Endothelial cell of umbilical vein (primary cell): ENCODE measurements at regions not wholly inside any gene's neighbourhood (a gene's known extent, or its start where the extent isn't known, plus 50 kb on each side); places are given as distances from the start of the nearest gene placed in this dataset.

Source experiments
- BruUV-seq: library from RNA; stranded (reverse); fragments of 400-500 nt; replicated peaks from 2 replicates; lab custom pipeline; 2021; lab: Mats Ljungman, UMichigan
- CTCF ChIA-PET: fragments of 300-600, 350-600 bp; sonication (Branson Sonifier 250); formaldehyde crosslinking; loops from one replicate; lab custom pipeline; 2021; ENCODE audit warnings: antibody characterized with exemption, inconsistent platforms; lab: Charles Lee
- POLR2A ChIA-PET: fragments of 300-600, 350-600 bp; sonication (Branson Sonifier 250); formaldehyde crosslinking; loops from one replicate; lab custom pipeline; 2021; ENCODE audit warnings: antibody characterized with exemption, inconsistent platforms; lab: Charles Lee
- DNase-seq: peaks from one replicate; pipeline ENCODE4 v3.0.0-alpha.2; 2011; ENCODE audit warnings: low read depth, low spot score
- FAIRE-seq: peaks from 2 replicates; lab custom pipeline; 2011; peaks lifted over from hg19 to GRCh38; lab: Jason Lieb, UNC
- H2AFZ ChIP-seq: 2 replicates; pipeline ENCODE4 v1.6.0; 2012; ENCODE audit warnings: low read depth, low read length, control low read depth, inconsistent platforms
- H3K27ac ChIP-seq: 2 replicates; pipeline ENCODE4 v1.5.1; 2011; ENCODE audit warnings: low read depth, mild to moderate bottlenecking, control low read depth, low read length, moderate library complexity; ENCODE audit not compliant: insufficient read depth
- H3K27me3 ChIP-seq, 2 experiments: 2 replicates each; pipeline versions ENCODE4 v1.6.0 to v1.6.1; 2011; ENCODE audit warnings: low read length in 2 of 2, mixed read lengths in 1 of 2; ENCODE audit not compliant: control insufficient read depth in 2 of 2, insufficient read depth in 2 of 2
- H3K36me3 ChIP-seq, 2 experiments: 2 replicates in 1 of 2; 3 replicates in 1 of 2; pipeline ENCODE4 v1.5.1; 2011; ENCODE audit warnings: low read length in 2 of 2, mild to moderate bottlenecking in 1 of 2, moderate library complexity in 1 of 2; ENCODE audit not compliant: control insufficient read depth in 2 of 2, insufficient read depth in 2 of 2; ENCODE audit errors: extremely low read depth in 1 of 2
- H3K4me1 ChIP-seq: 3 replicates; pipeline ENCODE4 v1.5.1; 2011; ENCODE audit warnings: mild to moderate bottlenecking, low read length; ENCODE audit not compliant: control insufficient read depth, insufficient read depth; ENCODE audit errors: extremely low read depth
- H3K4me2 ChIP-seq: 2 replicates; pipeline ENCODE4 v1.6.1; 2011; ENCODE audit warnings: low read length, control low read depth, mixed read lengths; ENCODE audit not compliant: insufficient read depth
- H3K4me3 ChIP-seq, 3 experiments: fragments of 200-600 bp in 1 of 3; sonication (generic), shearing (Covaris generic) in 1 of 3; replicated peaks in 1 of 3; 2 replicates each; pipeline ENCODE4 v1.5.1; 2011 to 2016; ENCODE audit warnings: control low read depth in 3 of 3, low read length in 3 of 3, mild to moderate bottlenecking in 2 of 3, inconsistent platforms in 1 of 3, low read depth in 1 of 3, moderate library complexity in 1 of 3; ENCODE audit not compliant: insufficient read depth in 1 of 3
- H3K79me2 ChIP-seq: 2 replicates; pipeline ENCODE4 v1.6.0; 2012; ENCODE audit warnings: low read length, inconsistent platforms; ENCODE audit not compliant: control insufficient read depth, insufficient read depth
- H3K9ac ChIP-seq: replicated peaks from 2 replicates; pipeline ENCODE3; 2011; ENCODE audit warnings: low read length, control low read depth; ENCODE audit not compliant: insufficient read depth; ENCODE audit errors: extremely low read depth
- H3K9me1 ChIP-seq: replicated peaks from 3 replicates; pipeline ENCODE4 v1.6.0; 2011; ENCODE audit warnings: mild to moderate bottlenecking, low read length; ENCODE audit not compliant: control insufficient read depth, insufficient read depth; ENCODE audit errors: extremely low read depth
- H3K9me3 ChIP-seq: replicated peaks from 2 replicates; pipeline ENCODE4 v1.5.1; 2012; ENCODE audit warnings: low read length, inconsistent platforms; ENCODE audit not compliant: control insufficient read depth, insufficient read depth
- H4K20me1 ChIP-seq: replicated peaks from 2 replicates; pipeline ENCODE3; 2011; ENCODE audit warnings: mild to moderate bottlenecking, low read length; ENCODE audit not compliant: control insufficient read depth, insufficient read depth; ENCODE audit errors: extremely low read depth
- CTCF ChIP-seq, 2 donors: IDR thresholded peaks; 1 replicate in 1 of 2; 2 replicates in 1 of 2; pipeline ENCODE4 v1.5.1; 2011; ENCODE audit warnings: low read length in 2 of 2, mild to moderate bottlenecking in 2 of 2, moderate library complexity in 2 of 2, control low read depth in 1 of 2, inconsistent platforms in 1 of 2, low read depth in 1 of 2; ENCODE audit not compliant: insufficient read depth in 1 of 2; ENCODE audit errors: extremely low read depth in 1 of 2
- EZH2 ChIP-seq: IDR thresholded peaks from 2 replicates; pipeline ENCODE4 v1.6.1; 2012; ENCODE audit warnings: borderline replicate concordance, low read depth, mild to moderate bottlenecking, moderate library complexity, low read length, inconsistent platforms; ENCODE audit not compliant: severe bottlenecking
- FOS ChIP-seq: IDR thresholded peaks from 2 replicates; pipeline ENCODE4 v1.6.1; 2011; ENCODE audit warnings: mild to moderate bottlenecking, low read length, moderate library complexity, borderline replicate concordance; ENCODE audit not compliant: insufficient read depth
- GATA2 ChIP-seq: IDR thresholded peaks from 2 replicates; pipeline ENCODE4 v1.7.0; 2011; ENCODE audit warnings: low read depth, mild to moderate bottlenecking, moderate library complexity, mixed read lengths, low read length; ENCODE audit not compliant: insufficient read length, insufficient read depth
- JUN ChIP-seq: IDR thresholded peaks from 2 replicates; pipeline ENCODE4 v1.6.1; 2011; ENCODE audit warnings: borderline replicate concordance, low read depth; ENCODE audit not compliant: insufficient read length, insufficient read depth
- MAX ChIP-seq: IDR thresholded peaks from 2 replicates; pipeline ENCODE4 v1.6.1; 2011; ENCODE audit not compliant: insufficient read depth, insufficient read length
- MYC ChIP-seq: IDR thresholded peaks from one replicate; pipeline ENCODE4 v1.6.1; 2011; ENCODE audit warnings: mild to moderate bottlenecking, low read depth, low read length
- POLR2A ChIP-seq: IDR thresholded peaks from 2 replicates; pipeline ENCODE4 v1.6.1; 2012; ENCODE audit warnings: low read depth, mild to moderate bottlenecking, control low read depth, low read length
- POLR2AphosphoS5 ChIP-seq: IDR thresholded peaks from 2 replicates; pipeline ENCODE4 v1.6.1; 2012; ENCODE audit warnings: low read depth, mild to moderate bottlenecking, control low read depth, low read length, moderate library complexity; ENCODE audit not compliant: insufficient read depth
- dilution Hi-C: fragments of 300-500 bp; cut with MboI; formaldehyde crosslinking; loops from one replicate; pipeline ENCODE4 v1.15.0; 2019; ENCODE audit warnings: low sequenced_read_pairs; ENCODE audit not compliant: extremely low pct_ligation_motif_present
- intact Hi-C: fragments of 100-400 bp; cut with micrococcal nuclease; formaldehyde crosslinking; loops from one replicate; pipeline ENCODE4 v1.10.0; 2022

- no peaks in the 10 kb centered on the region for H3K4me1 ChIP-seq
- POLR2A ChIA-PET, result no interaction called here
- no TSS peak for BruUV-seq
These were observed 354.3 kb upstream of the AGTR1 start for GRCh38 chr3:148343416-148343815.

GRCh38 chr3:148344521-148344920 lies 353.2 kb upstream of the AGTR1 start:
- H3K36me3 ChIP-seq, result no peaks in the 10 kb centered on the region
- no peaks in the 10 kb centered on the region for H3K79me2 ChIP-seq
- FAIRE-seq (no peak), DNase-seq (no peak)
- ChIA-PET POLR2A (no interaction called here), CTCF (no interaction called here)
- BruUV-seq, result no TSS peak
- H4K20me1 ChIP-seq, result no peaks in the 10 kb centered on the region
- H3K9me3 ChIP-seq, result no peaks in the 10 kb centered on the region
- H3K9me1 ChIP-seq, result no peaks in the 10 kb centered on the region
- H3K27ac ChIP-seq, result no peak overlapping the region
- no peak overlapping the region for H3K4me3 ChIP-seq
- dilution Hi-C loops, result no loop called here
- no peak for TF ChIP-seq EZH2
- TF ChIP-seq GATA2, result no peak
- no peak for TF ChIP-seq CTCF (IDR thresholded peaks at IDR 0.05; ENCODE audit: extremely low read depth in 1 of 2, insufficient read depth in 1 of 2, low read depth in 1 of 2, low read length in 2 of 2)
- TF ChIP-seq MYC, result no peak
- TF ChIP-seq FOS, result no peak
- TF ChIP-seq MAX, result no peak
- no peak for TF ChIP-seq POLR2AphosphoS5
- no peak for TF ChIP-seq POLR2A
- TF ChIP-seq JUN, result no peak
- intact Hi-C loops, result no loop called here
- H3K4me2 ChIP-seq, result no peak overlapping the region
- no peaks in the 10 kb centered on the region for H3K27me3 ChIP-seq
- no peaks in the 10 kb centered on the region for H3K4me1 ChIP-seq
- no peak overlapping the region for H3K9ac ChIP-seq
- H2AFZ ChIP-seq, result no peak overlapping the region

More at GRCh38 chr3:148343416-148343815, 354.3 kb upstream of the AGTR1 start:
- Histone ChIP-seq H3K9me3 (no peaks in the 10 kb centered on the region), H3K9me1 (no peaks in the 10 kb centered on the region), H3K36me3 (no peaks in the 10 kb centered on the region), H4K20me1 (no peaks in the 10 kb centered on the region), H3K4me2 (no peak overlapping the region), H3K9ac (no peak overlapping the region), H2AFZ (no peak overlapping the region), H3K27ac (no peak overlapping the region), H3K79me2 (no peaks in the 10 kb centered on the region), H3K27me3 (no peaks in the 10 kb centered on the region), H3K4me3 (no peak overlapping the region)
- DNase-seq (no peak), FAIRE-seq (no peak)
- intact Hi-C loops, result no loop called here
- CTCF ChIA-PET, result interaction anchor here (1.0 to 1.6 kb wide), 3 partner anchors 11 to 1223 kb away, joined by 3 to 6 read pairs (median 5); no protein-coding TSS in a partner anchor
- dilution Hi-C loops, result no loop called here
- TF ChIP-seq JUN (no peak), CTCF (IDR thresholded peaks at IDR 0.05; ENCODE audit: extremely low read depth in 1 of 2, insufficient read depth in 1 of 2, low read depth in 1 of 2, low read length in 2 of 2) (no peak), EZH2 (no peak)
